Uterus (tissue), 3 donors: ENCODE measurements at regions not wholly inside any gene's neighbourhood (a gene's known extent, or its start where the extent isn't known, plus 50 kb on each side); places are given as distances from the start of the nearest gene placed in this dataset.

Experiments
- DNase-seq, 2 donors: peaks; one replicate each; pipeline ENCODE4 v3.0.0-alpha.2; 2019 to 2020
- H3K27ac ChIP-seq, 2 donors: fragments of 200-600 bp; sonication (generic); 1 replicate in 1 of 2; 2 replicates in 1 of 2; pipeline ENCODE4 v1.5.1; 2016 to 2018
- H3K27me3 ChIP-seq, 2 donors: fragments of 200-600 bp; sonication (generic); one replicate each; pipeline ENCODE4 v1.5.1; 2018 to 2019; ENCODE audit warnings: control low read depth in 1 of 2
- H3K36me3 ChIP-seq, 2 donors: fragments of 200-600 bp; sonication (generic); one replicate each; pipeline ENCODE4 v1.5.1; 2019; ENCODE audit warnings: control low read depth in 1 of 2
- H3K4me1 ChIP-seq, 2 donors: fragments of 200-600 bp; sonication (generic); one replicate each; pipeline ENCODE4 v1.5.1; 2018 to 2019; ENCODE audit warnings: control low read depth in 1 of 2
- H3K4me3 ChIP-seq, 2 donors: fragments of 200-600 bp; sonication (generic); 1 replicate in 1 of 2; 2 replicates in 1 of 2; pipeline ENCODE4 v1.5.1; 2018 to 2019; ENCODE audit warnings: mild to moderate bottlenecking in 1 of 2
- H3K9me3 ChIP-seq, 2 donors: fragments of 200-600 bp; sonication (generic); one replicate each; pipeline ENCODE4 v1.5.1; 2019; ENCODE audit warnings: control low read depth in 1 of 2
- POLR2A ChIP-seq, 2 donors: fragments of 450-650 bp; IDR thresholded peaks; one replicate each; pipeline ENCODE4 v1.6.1; 2016; ENCODE audit warnings: antibody characterized with exemption in 2 of 2, mild to moderate bottlenecking in 1 of 2, moderate library complexity in 1 of 2
- intact Hi-C: fragments of 100-400 bp; cut with DNase I; formaldehyde crosslinking; loops from one replicate; pipeline ENCODE4 v1.15.1; 2023; ENCODE audit warnings: low total_unique reads
- TF ChIP-seq, protein P1 (sequence below), 4 experiments: fragments of 200-600 bp in 2 of 4; fragments of 450-650 bp in 2 of 4; sonication (generic) in 2 of 4; IDR thresholded peaks; one replicate each; pipeline ENCODE4 v1.5.1; 2016 to 2019; ENCODE audit warnings: antibody characterized with exemption in 4 of 4, mild to moderate bottlenecking in 2 of 4, moderate library complexity in 1 of 4
- donor health status: DM: yes; HTN: yes; CAD: no.

DNA sequence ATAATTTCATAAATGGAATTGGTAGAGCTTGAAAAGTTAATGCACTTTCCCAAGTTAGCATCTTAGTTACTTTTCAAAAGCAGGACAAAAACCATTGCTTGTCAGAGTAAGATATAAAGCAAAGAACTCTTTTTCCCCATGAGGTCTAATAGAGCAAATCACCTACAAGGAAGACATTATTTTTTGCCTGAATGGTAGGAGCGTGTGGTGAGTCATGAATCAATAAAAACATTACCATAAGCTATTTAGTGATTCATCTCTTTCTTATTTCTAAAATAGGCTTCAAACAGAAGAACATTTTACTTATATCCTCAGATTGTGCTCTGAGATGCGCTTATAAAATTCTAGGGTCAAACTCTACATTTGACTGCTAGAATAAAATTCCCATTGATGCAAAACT is 109.4 kb upstream of the GPRIN3 start:
- Histone ChIP-seq H3K4me3 (no peak overlapping the region), H3K27ac (no peak overlapping the region), H3K27me3 (no peaks in the 10 kb centered on the region), H3K4me1 (no peaks in the 10 kb centered on the region), H3K36me3 (no peaks in the 10 kb centered on the region), H3K9me3 (no peaks in the 10 kb centered on the region)
- intact Hi-C loops, result no loop called here
- TF ChIP-seq, protein P1, sequence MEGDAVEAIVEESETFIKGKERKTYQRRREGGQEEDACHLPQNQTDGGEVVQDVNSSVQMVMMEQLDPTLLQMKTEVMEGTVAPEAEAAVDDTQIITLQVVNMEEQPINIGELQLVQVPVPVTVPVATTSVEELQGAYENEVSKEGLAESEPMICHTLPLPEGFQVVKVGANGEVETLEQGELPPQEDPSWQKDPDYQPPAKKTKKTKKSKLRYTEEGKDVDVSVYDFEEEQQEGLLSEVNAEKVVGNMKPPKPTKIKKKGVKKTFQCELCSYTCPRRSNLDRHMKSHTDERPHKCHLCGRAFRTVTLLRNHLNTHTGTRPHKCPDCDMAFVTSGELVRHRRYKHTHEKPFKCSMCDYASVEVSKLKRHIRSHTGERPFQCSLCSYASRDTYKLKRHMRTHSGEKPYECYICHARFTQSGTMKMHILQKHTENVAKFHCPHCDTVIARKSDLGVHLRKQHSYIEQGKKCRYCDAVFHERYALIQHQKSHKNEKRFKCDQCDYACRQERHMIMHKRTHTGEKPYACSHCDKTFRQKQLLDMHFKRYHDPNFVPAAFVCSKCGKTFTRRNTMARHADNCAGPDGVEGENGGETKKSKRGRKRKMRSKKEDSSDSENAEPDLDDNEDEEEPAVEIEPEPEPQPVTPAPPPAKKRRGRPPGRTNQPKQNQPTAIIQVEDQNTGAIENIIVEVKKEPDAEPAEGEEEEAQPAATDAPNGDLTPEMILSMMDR (IDR thresholded peaks at IDR 0.05), result no peak
- TF ChIP-seq POLR2A (IDR thresholded peaks at IDR 0.05), result no peak
- no peak for DNase-seq

DNA sequence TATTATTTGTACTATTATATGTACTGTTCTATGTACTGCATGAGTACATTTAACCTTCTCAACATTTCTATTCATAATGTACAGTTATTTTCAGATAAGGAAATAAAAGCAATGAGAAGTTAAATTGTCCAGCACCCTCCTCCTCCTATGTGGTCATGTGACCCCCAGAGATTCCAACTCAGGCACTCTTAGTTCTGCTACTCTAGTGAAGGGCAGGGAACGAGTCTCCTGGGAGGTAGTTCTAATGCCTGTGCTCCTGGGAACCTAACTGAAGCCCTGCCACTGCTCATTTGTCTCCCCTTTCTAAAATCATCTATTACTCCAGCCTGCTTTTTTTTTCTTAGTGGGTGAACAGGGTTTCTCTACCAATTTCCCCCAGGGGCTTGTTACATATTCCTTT is 105.9 kb upstream of the GPRIN3 start:
- TF ChIP-seq, protein P1 (IDR thresholded peaks at IDR 0.05), result no peak
- no peak for TF ChIP-seq POLR2A (IDR thresholded peaks at IDR 0.05)
- intact Hi-C loops, result no loop called here
- H3K4me1 ChIP-seq, result no peaks in the 10 kb centered on the region

DNA sequence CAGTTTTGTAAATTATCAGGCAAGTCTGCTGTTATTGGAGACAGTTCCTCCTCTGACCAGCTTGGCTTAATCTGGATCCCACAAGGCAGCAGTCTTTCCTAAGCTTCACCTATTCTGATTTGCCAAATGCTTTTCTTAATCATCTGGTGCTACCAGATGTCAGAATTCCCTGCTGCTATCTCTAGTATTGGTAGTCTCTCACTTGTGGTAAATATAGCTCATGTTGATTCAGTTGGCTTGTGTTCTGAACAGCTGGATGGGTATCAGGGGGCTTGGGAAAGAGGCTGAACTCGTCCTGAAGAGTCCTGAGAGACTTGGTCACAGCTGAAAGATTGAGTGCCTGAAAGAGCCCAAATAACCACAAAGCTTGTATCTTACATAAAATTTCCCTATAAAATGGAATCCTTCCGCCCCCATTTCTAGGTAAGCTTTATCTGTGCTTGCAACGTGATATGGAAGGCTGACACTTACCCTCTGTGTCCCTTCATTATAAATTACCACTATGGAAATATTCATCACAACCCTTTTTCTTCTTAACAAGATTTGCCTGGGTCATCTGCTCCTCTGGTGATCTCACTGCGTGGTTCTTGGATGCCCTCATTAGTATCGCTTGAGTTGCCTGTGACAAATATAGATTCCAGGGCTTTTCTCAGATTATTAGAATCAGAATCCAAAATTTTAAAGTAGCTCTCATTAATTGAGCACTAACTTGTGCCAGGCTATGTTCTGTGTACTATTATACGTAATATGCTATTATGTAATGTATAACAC is 104.1 kb upstream of the GPRIN3 start:
- intact Hi-C loops, result no loop called here
- Histone ChIP-seq H3K4me1 (no peaks in the 10 kb centered on the region), H3K27me3 (no peaks in the 10 kb centered on the region), H3K9me3 (no peaks in the 10 kb centered on the region), H3K27ac (no peak overlapping the region), H3K4me3 (no peak overlapping the region), H3K36me3 (no peaks in the 10 kb centered on the region)
- TF ChIP-seq, protein P1 (IDR thresholded peaks at IDR 0.05), result no peak
- no peak for TF ChIP-seq POLR2A (IDR thresholded peaks at IDR 0.05)
- DNase-seq, result no peak

More for the DNA sequence above, 105.9 kb upstream of the GPRIN3 start:
- H3K27ac ChIP-seq, result no peak overlapping the region
- H3K9me3 ChIP-seq, result no peaks in the 10 kb centered on the region
- no peak for DNase-seq
- H3K27me3 ChIP-seq, result no peaks in the 10 kb centered on the region
- no peak overlapping the region for H3K4me3 ChIP-seq
- H3K36me3 ChIP-seq, result no peaks in the 10 kb centered on the region

DNA sequence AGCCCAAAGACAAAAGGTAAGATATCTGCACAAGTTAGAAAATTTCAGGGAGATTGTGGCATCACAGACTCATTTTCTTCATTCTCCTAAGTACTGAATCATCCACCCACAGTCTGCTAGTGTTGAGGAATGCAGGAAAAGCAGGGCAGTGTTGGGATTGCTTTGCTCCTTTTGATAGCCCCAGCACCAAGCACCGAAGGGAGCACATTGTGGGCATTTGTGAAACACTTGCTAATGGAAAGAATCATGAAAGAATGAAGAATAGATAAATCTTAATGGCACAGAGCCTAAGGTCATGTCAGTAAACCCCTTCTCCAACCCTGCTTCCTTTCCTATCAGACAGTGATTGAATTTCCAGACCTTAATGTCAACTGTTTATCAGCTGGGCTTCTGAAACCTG is 103.1 kb upstream of the GPRIN3 start:
- H3K4me1 ChIP-seq, result no peaks in the 10 kb centered on the region
- H3K36me3 ChIP-seq, result no peaks in the 10 kb centered on the region
- H3K4me3 ChIP-seq, result no peak overlapping the region
- no peaks in the 10 kb centered on the region for H3K9me3 ChIP-seq
- intact Hi-C loops, result no loop called here
- no peak overlapping the region for H3K27ac ChIP-seq
- no peaks in the 10 kb centered on the region for H3K27me3 ChIP-seq
- DNase-seq, result no peak
- TF ChIP-seq POLR2A (IDR thresholded peaks at IDR 0.05), result no peak

DNA sequence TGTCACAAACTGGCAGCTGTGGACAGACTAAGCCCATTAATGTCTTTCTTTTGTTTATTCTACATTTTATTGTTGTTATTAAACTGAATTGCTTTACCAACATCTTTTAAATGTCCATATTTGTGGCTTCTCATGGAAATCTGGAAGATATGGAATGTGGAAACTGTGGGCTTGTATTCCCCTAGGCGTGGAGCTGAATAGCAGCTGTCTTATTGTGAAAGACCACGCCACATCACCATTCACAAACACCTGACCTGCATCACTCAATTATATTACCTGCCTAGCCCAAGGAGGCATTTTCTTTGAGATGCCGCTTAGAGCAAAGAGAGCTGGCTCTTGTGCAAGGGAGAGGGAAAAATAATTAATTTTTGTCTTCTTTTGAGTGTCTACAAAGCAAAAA is 96.9 kb upstream of the GPRIN3 start:
- H3K27ac ChIP-seq, result no peak overlapping the region
- no peaks in the 10 kb centered on the region for H3K36me3 ChIP-seq
- TF ChIP-seq, protein P1 (IDR thresholded peaks at IDR 0.05), result no peak
- TF ChIP-seq POLR2A (IDR thresholded peaks at IDR 0.05), result no peak
- no peak overlapping the region for H3K4me3 ChIP-seq
- H3K4me1 ChIP-seq, result no peaks in the 10 kb centered on the region
- no peak for DNase-seq
- intact Hi-C loops, result no loop called here
- no peaks in the 10 kb centered on the region for H3K27me3 ChIP-seq
- H3K9me3 ChIP-seq, result no peaks in the 10 kb centered on the region
